Neural progenitor cell (in vitro differentiated cells): ENCODE measurements at regions not wholly inside any gene's neighbourhood (a gene's known extent, or its start where the extent isn't known, plus 50 kb on each side); places are given as distances from the start of the nearest gene placed in this dataset.

Experiments used
- EZH2 ChIP-seq: fragments of 200-600 bp; sonication (generic); IDR thresholded peaks from 2 replicates; pipeline ENCODE4 v1.6.1; 2017; ENCODE audit warnings: antibody characterized with exemption, mild to moderate bottlenecking, moderate library complexity
- EZH2phosphoT487 ChIP-seq: fragments of 200-600 bp; sonication (generic); IDR thresholded peaks from 2 replicates; pipeline ENCODE4 v1.6.1; 2017; ENCODE audit warnings: antibody characterized with exemption
- TF ChIP-seq, protein P1 (sequence below): fragments of 200-600 bp; sonication (generic); IDR thresholded peaks from 2 replicates; pipeline ENCODE4 v1.5.1; 2017; ENCODE audit warnings: antibody characterized with exemption, mild to moderate bottlenecking

DNA sequence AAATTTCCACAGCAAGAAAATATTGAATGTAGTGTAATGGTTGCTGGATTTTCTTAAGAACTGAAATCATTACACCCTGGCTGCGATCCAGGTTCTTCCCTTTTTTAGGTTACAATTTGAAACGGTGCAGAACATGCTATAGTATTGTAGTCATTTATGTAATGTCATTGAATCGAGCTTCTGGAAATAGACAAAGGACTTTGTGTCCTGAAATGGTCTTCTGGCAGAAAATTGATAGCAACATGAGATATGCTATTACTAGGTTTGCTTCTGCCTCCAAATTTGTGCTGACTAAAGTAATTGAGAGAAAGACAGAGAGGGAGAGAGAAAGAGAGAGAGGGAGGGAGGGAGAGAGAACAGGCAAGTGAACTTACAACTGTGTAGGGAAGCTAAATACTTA is 146.2 kb upstream of the NFIA start:
- TF ChIP-seq, protein P1, sequence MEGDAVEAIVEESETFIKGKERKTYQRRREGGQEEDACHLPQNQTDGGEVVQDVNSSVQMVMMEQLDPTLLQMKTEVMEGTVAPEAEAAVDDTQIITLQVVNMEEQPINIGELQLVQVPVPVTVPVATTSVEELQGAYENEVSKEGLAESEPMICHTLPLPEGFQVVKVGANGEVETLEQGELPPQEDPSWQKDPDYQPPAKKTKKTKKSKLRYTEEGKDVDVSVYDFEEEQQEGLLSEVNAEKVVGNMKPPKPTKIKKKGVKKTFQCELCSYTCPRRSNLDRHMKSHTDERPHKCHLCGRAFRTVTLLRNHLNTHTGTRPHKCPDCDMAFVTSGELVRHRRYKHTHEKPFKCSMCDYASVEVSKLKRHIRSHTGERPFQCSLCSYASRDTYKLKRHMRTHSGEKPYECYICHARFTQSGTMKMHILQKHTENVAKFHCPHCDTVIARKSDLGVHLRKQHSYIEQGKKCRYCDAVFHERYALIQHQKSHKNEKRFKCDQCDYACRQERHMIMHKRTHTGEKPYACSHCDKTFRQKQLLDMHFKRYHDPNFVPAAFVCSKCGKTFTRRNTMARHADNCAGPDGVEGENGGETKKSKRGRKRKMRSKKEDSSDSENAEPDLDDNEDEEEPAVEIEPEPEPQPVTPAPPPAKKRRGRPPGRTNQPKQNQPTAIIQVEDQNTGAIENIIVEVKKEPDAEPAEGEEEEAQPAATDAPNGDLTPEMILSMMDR, result no peak
- TF ChIP-seq EZH2 (no peak), EZH2phosphoT487 (no peak)
